Prostate gland (tissue), 2 donors: ENCODE measurements at regions not wholly inside any gene's neighbourhood (a gene's known extent, or its start where the extent isn't known, plus 50 kb on each side); places are given as distances from the start of the nearest gene placed in this dataset.

Experiments
- CTCF ChIP-seq, 4 experiments: fragments of 200-600 bp in 2 of 4; fragments of 450-650 bp in 2 of 4; sonication (generic) in 2 of 4; IDR thresholded peaks; 1 replicate in 3 of 4; 2 replicates in 1 of 4; pipeline ENCODE4 v1.5.1; 2016 to 2019; ENCODE audit warnings: antibody characterized with exemption in 4 of 4, mild to moderate bottlenecking in 2 of 4, moderate library complexity in 2 of 4
- POLR2A ChIP-seq: fragments of 450-650 bp; IDR thresholded peaks from one replicate; pipeline ENCODE4 v1.6.1; 2016; ENCODE audit warnings: antibody characterized with exemption, mild to moderate bottlenecking

- TF ChIP-seq CTCF (IDR thresholded peaks at IDR 0.05): peak in 1 of 4 experiments; percentile 10
- no peak for TF ChIP-seq POLR2A
Measured at GRCh38 chr9:13956107-13956506, 357.8 kb downstream of the NFIB start.
